GM12878 (cell line): ENCODE measurements at regions not wholly inside any gene's neighbourhood (a gene's known extent, or its start where the extent isn't known, plus 50 kb on each side); places are given as distances from the start of the nearest gene placed in this dataset.

Source experiments
- ATAC-seq: fragments of 200-7000 bp; cut with Tn5 transposase; 3 replicates; pipeline ENCODE4 v1.9.1; 2020; ENCODE audit warnings: mild to moderate bottlenecking, moderate library complexity
- BruUV-seq: library from RNA; stranded (reverse); fragments of 400-500 nt; replicated peaks from 2 replicates; lab custom pipeline; 2021; lab: Mats Ljungman, UMichigan
- CTCF ChIA-PET: fragments of 300-600 bp; sonication (Branson Sonifier 250); formaldehyde crosslinking; extraction: SDS; loops from one replicate; lab custom pipeline; 2021; ENCODE audit warnings: inconsistent platforms; lab: Yijun Ruan, JAX
- POLR2A ChIA-PET: fragments of 350-600 bp; formaldehyde crosslinking; extraction: SDS; loops from one replicate; lab custom pipeline; 2021; ENCODE audit warnings: inconsistent platforms; lab: Charles Lee
- RAD21 ChIA-PET: fragments of 300-600 bp; sonication (Branson Sonifier 250); formaldehyde crosslinking; loops from one replicate; lab custom pipeline; 2023; ENCODE audit warnings: antibody characterized with exemption; ENCODE audit not compliant: unreplicated experiment; lab: Charles Lee
- SMC1A ChIA-PET: fragments of 300-600 bp; sonication (Branson Sonifier 250); formaldehyde crosslinking; loops from one replicate; lab custom pipeline; 2023; ENCODE audit not compliant: unreplicated experiment, uncharacterized antibody; lab: Charles Lee
- DNase-seq: peaks from one replicate; pipeline ENCODE4 v3.0.0-alpha.2; 2011; ENCODE audit warnings: low read depth, low spot score
- FAIRE-seq: peaks from 3 replicates; lab custom pipeline; 2011; peaks lifted over from hg19 to GRCh38; lab: Jason Lieb, UNC
- H2AFZ ChIP-seq: 2 replicates; pipeline ENCODE4 v1.6.0; 2011; ENCODE audit warnings: low read depth, low read length, control low read depth; ENCODE audit not compliant: control insufficient read depth
- H3K27ac ChIP-seq: 2 replicates; pipeline ENCODE4 v1.5.1; 2011; ENCODE audit warnings: control low read depth; ENCODE audit not compliant: control insufficient read depth, insufficient read depth
- H3K27me3 ChIP-seq, 2 experiments: replicated peaks in 1 of 2; 2 replicates each; pipeline versions ENCODE4 v1.6.0 to v1.6.1; 2011; ENCODE audit warnings: low read length in 1 of 2; ENCODE audit not compliant: control insufficient read depth in 2 of 2, insufficient read depth in 2 of 2
- H3K36me3 ChIP-seq, 2 experiments: 2 replicates each; pipeline ENCODE4 v1.5.1; 2011; ENCODE audit warnings: low read length in 1 of 2; ENCODE audit not compliant: control insufficient read depth in 2 of 2, insufficient read depth in 2 of 2
- H3K4me1 ChIP-seq: 2 replicates; pipeline ENCODE4 v1.6.1; 2011; ENCODE audit warnings: mild to moderate bottlenecking, low read length, moderate library complexity, mixed read lengths; ENCODE audit not compliant: control insufficient read depth, insufficient read depth
- H3K4me2 ChIP-seq: 2 replicates; pipeline ENCODE4 v1.6.0; 2011; ENCODE audit warnings: control low read depth; ENCODE audit not compliant: control insufficient read depth, insufficient read depth
- H3K4me3 ChIP-seq: fragments of 200-600 bp; sonication (generic); 2 replicates; pipeline ENCODE4 v1.5.1; 2016
- H3K79me2 ChIP-seq: 2 replicates; pipeline ENCODE4 v1.6.0; 2011; ENCODE audit warnings: low read length; ENCODE audit not compliant: control insufficient read depth, insufficient read depth
- H3K9ac ChIP-seq: 2 replicates; pipeline ENCODE4 v1.8.0; 2011; ENCODE audit warnings: low read length, control low read depth, mixed read lengths; ENCODE audit not compliant: control insufficient read depth, insufficient read depth
- H3K9me3 ChIP-seq: replicated peaks from 3 replicates; pipeline ENCODE4 v1.5.1; 2011; ENCODE audit warnings: mild to moderate bottlenecking, low read length; ENCODE audit not compliant: control insufficient read depth, insufficient read depth
- H4K20me1 ChIP-seq: 2 replicates; pipeline ENCODE4 v1.6.0; 2011; ENCODE audit not compliant: control insufficient read depth, insufficient read depth
- BRCA1 ChIP-seq: IDR thresholded peaks from 2 replicates; pipeline ENCODE4 v1.6.1; 2011; ENCODE audit warnings: low read depth, low read length, improper control_type of control experiment
- DPF2 ChIP-seq: fragments of 450-650 bp; IDR thresholded peaks from 2 replicates; pipeline ENCODE4 v1.6.1; 2017; ENCODE audit warnings: mild to moderate bottlenecking
- IKZF1 ChIP-seq: fragments of 450-650 bp; conservative IDR thresholded peaks from 2 replicates; pipeline ENCODE4 v1.6.1; 2017; ENCODE audit warnings: antibody characterized with exemption, mild to moderate bottlenecking
- NR2C1 ChIP-seq: fragments of 450-650 bp; IDR thresholded peaks from 2 replicates; pipeline ENCODE4 v1.6.1; 2017; ENCODE audit warnings: antibody characterized with exemption, mild to moderate bottlenecking, moderate library complexity
- PAX5 ChIP-seq: IDR thresholded peaks from 2 replicates; pipeline ENCODE4 v1.6.1; 2011; ENCODE audit warnings: low read depth, low read length, borderline replicate concordance
- RAD21 ChIP-seq: IDR thresholded peaks from 2 replicates; pipeline ENCODE4 v1.6.1; 2011; ENCODE audit warnings: mild to moderate bottlenecking, low read depth, low read length, moderate library complexity; ENCODE audit not compliant: insufficient read depth
- TCF7 ChIP-seq: IDR thresholded peaks from 2 replicates; pipeline ENCODE4 v1.6.1; 2014; ENCODE audit warnings: antibody characterized with exemption, borderline replicate concordance
- WGBS: methylation state at CpG from one replicate; pipeline ENCODE4 v1.1.6; 2016; ENCODE audit warnings: low lambda C conversion rate; ENCODE audit not compliant: insufficient replicate concordance, insufficient coverage; ENCODE audit errors: missing lambda C conversion rate; 5-methylcytosine and 5-hydroxymethylcytosine counted together
- in situ Hi-C: fragments of 300-500 bp; cut with MboI; formaldehyde crosslinking; loops from 9 replicates; pipeline ENCODE4 v1.14.3; 2018; ENCODE audit warnings: mixed read lengths
- intact Hi-C: fragments of 100-400 bp; cut with micrococcal nuclease; formaldehyde crosslinking; loops from one replicate; pipeline ENCODE4 v1.14.2; 2022; ENCODE audit not compliant: unreplicated experiment
- TF ChIP-seq, protein P1 (sequence below): IDR thresholded peaks from 2 replicates; pipeline ENCODE4 v1.6.1; 2012; ENCODE audit warnings: low read depth, low read length, improper control_type of control experiment
- TF ChIP-seq, protein P2 (sequence below): IDR thresholded peaks from 2 replicates; pipeline ENCODE4 v1.6.1; 2012; ENCODE audit warnings: improper control_type of control experiment, low read depth, low read length; ENCODE audit not compliant: insufficient replicate concordance

DNA sequence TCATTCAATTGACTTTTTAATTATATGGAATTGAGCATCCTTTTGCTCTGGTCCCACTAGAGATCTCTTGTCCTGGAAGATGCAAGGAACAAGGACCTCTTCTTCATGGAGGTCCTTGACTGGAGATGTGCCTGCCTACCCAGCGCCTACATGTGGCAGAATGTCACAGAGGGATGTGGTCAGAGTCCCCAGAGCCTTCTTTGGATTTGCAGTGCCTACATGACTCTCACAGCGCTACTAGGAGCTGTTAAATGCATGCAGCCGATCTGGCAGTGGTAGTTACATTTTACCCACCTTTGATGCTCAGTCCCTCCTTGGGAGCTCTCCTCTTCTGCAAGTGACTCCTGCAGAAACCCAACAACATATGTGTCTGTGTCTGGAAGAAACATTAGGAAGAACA, 51.9 kb upstream of the ADTRP start:
- no TSS peak for BruUV-seq
- no peaks in the 10 kb centered on the region for H4K20me1 ChIP-seq
- DNase-seq (no peak), FAIRE-seq (no peak), ATAC-seq (no peak)
- CTCF ChIA-PET: interaction anchor here (1.2 to 1.8 kb wide), 2 partner anchors 45 to 175 kb away, joined by 3 to 4 read pairs; no protein-coding TSS in a partner anchor
- no peak overlapping the region; the same call in 1 of the 2 replicates for H3K4me2 ChIP-seq
- POLR2A ChIA-PET: interaction anchor here (1.2 to 3.1 kb wide), 2 partner anchors 44 to 179 kb away, joined by 4 to 20 read pairs; no protein-coding TSS in a partner anchor
- intact Hi-C loops (loop anchor here (5.0 kb wide), 1 partner anchor 173 kb away; no protein-coding TSS in a partner anchor), in situ Hi-C loops (loop anchor here (5.0 kb wide), 3 partner anchors 118 to 777 kb away; no protein-coding TSS in a partner anchor)
- peaks cover 63% of the 10 kb centered on the region for H3K4me1 ChIP-seq
- H2AFZ ChIP-seq: no peak overlapping the region
- RAD21 ChIA-PET: interaction anchor here (0.8 to 8.9 kb wide), 6 partner anchors 15 to 163 kb away, joined by 3 to 93 read pairs (median 21); no protein-coding TSS in a partner anchor
- H3K79me2 ChIP-seq: no peaks in the 10 kb centered on the region
- no peak overlapping the region for H3K9ac ChIP-seq
- peaks cover 12% of the 10 kb centered on the region; the same call in 2 of the 3 replicates for H3K9me3 ChIP-seq
- H3K4me3 ChIP-seq: no peak overlapping the region
- WGBS: 82% methylated on average over 3 of the region's 3 CpGs
- TF ChIP-seq RAD21 (0 out of 2 replicates have a peak, but pooled peaks have one; percentile 5), DPF2 (0 out of 2 replicates have a peak, but pooled peaks have one; percentile 7), IKZF1 (0 out of 2 replicates have a peak, but pooled peaks have one; percentile 12), TCF7 (no peak), NR2C1 (no peak)
- SMC1A ChIA-PET: interaction anchor here (0.6 to 5.0 kb wide), 11 partner anchors 16 to 459 kb away, joined by 3 to 44 read pairs (median 4); no protein-coding TSS in a partner anchor
- no peaks in the 10 kb centered on the region for H3K27me3 ChIP-seq
- no peaks in the 10 kb centered on the region for H3K36me3 ChIP-seq
- peak overlapping the region; percentile 38 for H3K27ac ChIP-seq

DNA sequence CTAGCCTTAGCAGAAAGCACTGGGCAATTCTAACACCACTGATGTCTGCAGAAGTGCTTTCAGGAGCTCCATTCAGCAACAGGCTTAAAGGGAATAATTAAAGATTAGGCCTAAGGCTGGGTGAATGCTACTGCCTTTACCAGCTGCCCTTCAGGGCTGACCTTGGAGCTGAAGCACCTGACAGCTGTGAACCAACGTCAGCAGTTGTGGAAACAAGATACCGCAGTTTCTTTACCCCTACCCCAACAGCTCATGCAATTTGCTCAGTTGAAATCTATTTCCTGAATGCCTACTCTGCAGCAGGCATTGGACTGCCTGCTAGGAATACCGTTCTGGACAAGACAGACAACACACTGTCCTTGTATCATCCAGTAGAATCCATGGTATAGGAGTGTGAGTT, 51.5 kb upstream of the ADTRP start:
- no TSS peak for BruUV-seq
- in situ Hi-C loops (loop anchor here (5.0 kb wide), 3 partner anchors 118 to 777 kb away; no protein-coding TSS in a partner anchor), intact Hi-C loops (loop anchor here (5.0 kb wide), 1 partner anchor 173 kb away; no protein-coding TSS in a partner anchor)
- no peaks in the 10 kb centered on the region for H3K27me3 ChIP-seq
- peak overlapping the region; percentile 5 for H2AFZ ChIP-seq
- no peak overlapping the region for H3K4me3 ChIP-seq
- ChIA-PET SMC1A (interaction anchor here (0.6 to 5.0 kb wide), 13 partner anchors 14 to 459 kb away, joined by 3 to 44 read pairs (median 5); no protein-coding TSS in a partner anchor), CTCF (interaction anchor here (0.6 to 2.4 kb wide), 5 partner anchors 44 to 174 kb away, joined by 3 to 13 read pairs (median 3); no protein-coding TSS in a partner anchor), POLR2A (interaction anchor here (1.2 to 3.1 kb wide), 3 partner anchors 44 to 180 kb away, joined by 4 to 20 read pairs (median 5); no protein-coding TSS in a partner anchor), RAD21 (interaction anchor here (0.8 to 8.9 kb wide), 8 partner anchors 15 to 162 kb away, joined by 3 to 93 read pairs (median 23); no protein-coding TSS in a partner anchor)
- no peaks in the 10 kb centered on the region for H4K20me1 ChIP-seq
- ATAC-seq: peak; percentile 36
- peaks cover 10% of the 10 kb centered on the region; the same call in 2 of the 3 replicates for H3K9me3 ChIP-seq
- peak overlapping the region; percentile 2; the same call in 1 of the 2 replicates for H3K4me2 ChIP-seq
- peaks cover 63% of the 10 kb centered on the region for H3K4me1 ChIP-seq
- no peaks in the 10 kb centered on the region for H3K79me2 ChIP-seq
- H3K36me3 ChIP-seq: no peaks in the 10 kb centered on the region
- no peak overlapping the region for H3K9ac ChIP-seq
- peak overlapping the region; percentile 38 for H3K27ac ChIP-seq
- DNase-seq: no peak
- FAIRE-seq: no peak
- 59% methylated on average over 3 of the region's 3 CpGs for WGBS
- TF ChIP-seq, protein P1, sequence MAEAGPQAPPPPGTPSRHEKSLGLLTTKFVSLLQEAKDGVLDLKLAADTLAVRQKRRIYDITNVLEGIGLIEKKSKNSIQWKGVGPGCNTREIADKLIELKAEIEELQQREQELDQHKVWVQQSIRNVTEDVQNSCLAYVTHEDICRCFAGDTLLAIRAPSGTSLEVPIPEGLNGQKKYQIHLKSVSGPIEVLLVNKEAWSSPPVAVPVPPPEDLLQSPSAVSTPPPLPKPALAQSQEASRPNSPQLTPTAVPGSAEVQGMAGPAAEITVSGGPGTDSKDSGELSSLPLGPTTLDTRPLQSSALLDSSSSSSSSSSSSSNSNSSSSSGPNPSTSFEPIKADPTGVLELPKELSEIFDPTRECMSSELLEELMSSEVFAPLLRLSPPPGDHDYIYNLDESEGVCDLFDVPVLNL: no peak
- TF ChIP-seq BRCA1 (no peak), PAX5 (0 out of 2 replicates have a peak, but pooled peaks have one; percentile 14)
- TF ChIP-seq, protein P2, sequence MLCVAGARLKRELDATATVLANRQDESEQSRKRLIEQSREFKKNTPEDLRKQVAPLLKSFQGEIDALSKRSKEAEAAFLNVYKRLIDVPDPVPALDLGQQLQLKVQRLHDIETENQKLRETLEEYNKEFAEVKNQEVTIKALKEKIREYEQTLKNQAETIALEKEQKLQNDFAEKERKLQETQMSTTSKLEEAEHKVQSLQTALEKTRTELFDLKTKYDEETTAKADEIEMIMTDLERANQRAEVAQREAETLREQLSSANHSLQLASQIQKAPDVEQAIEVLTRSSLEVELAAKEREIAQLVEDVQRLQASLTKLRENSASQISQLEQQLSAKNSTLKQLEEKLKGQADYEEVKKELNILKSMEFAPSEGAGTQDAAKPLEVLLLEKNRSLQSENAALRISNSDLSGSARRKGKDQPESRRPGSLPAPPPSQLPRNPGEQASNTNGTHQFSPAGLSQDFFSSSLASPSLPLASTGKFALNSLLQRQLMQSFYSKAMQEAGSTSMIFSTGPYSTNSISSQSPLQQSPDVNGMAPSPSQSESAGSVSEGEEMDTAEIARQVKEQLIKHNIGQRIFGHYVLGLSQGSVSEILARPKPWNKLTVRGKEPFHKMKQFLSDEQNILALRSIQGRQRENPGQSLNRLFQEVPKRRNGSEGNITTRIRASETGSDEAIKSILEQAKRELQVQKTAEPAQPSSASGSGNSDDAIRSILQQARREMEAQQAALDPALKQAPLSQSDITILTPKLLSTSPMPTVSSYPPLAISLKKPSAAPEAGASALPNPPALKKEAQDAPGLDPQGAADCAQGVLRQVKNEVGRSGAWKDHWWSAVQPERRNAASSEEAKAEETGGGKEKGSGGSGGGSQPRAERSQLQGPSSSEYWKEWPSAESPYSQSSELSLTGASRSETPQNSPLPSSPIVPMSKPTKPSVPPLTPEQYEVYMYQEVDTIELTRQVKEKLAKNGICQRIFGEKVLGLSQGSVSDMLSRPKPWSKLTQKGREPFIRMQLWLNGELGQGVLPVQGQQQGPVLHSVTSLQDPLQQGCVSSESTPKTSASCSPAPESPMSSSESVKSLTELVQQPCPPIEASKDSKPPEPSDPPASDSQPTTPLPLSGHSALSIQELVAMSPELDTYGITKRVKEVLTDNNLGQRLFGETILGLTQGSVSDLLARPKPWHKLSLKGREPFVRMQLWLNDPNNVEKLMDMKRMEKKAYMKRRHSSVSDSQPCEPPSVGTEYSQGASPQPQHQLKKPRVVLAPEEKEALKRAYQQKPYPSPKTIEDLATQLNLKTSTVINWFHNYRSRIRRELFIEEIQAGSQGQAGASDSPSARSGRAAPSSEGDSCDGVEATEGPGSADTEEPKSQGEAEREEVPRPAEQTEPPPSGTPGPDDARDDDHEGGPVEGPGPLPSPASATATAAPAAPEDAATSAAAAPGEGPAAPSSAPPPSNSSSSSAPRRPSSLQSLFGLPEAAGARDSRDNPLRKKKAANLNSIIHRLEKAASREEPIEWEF: no peak
